Stimulated activated CD8-positive, alpha-beta memory T cell treated with anti-CD3 and anti-CD28 coated beads, Interleukin-7, amount 100 ng/mL, for 48 hours (primary cell): ENCODE measurements at regions not wholly inside any gene's neighbourhood (a gene's known extent, or its start where the extent isn't known, plus 50 kb on each side); places are given as distances from the start of the nearest gene placed in this dataset.
A peak's percentile ranks its signal among the peaks of the same experiment; 100 is the strongest.
"Not testable (repeated sequence)": the region's sequence is repeated elsewhere in the genome, so short reads cannot be mapped to it uniquely, and the experiment has no call there.

ENCODE experiments used
- DNase-seq, 2 donors: peaks; one replicate each; pipeline ENCODE4 v3.0.0-alpha.2; 2020; ENCODE audit warnings: low read depth in 1 of 2; ENCODE audit errors: extremely low read depth in 1 of 2

GRCh38 chr12:28973491-28973890, 175.6 kb upstream of the FAR2 start:
- DNase-seq: no peak

GRCh38 chr12:28974166-28974565, 174.9 kb upstream of the FAR2 start:
- no peak for DNase-seq

- DNase-seq: no peak
Measured at GRCh38 chr12:28974883-28975282, 174.2 kb upstream of the FAR2 start.

GRCh38 chr12:28975564-28976340, 173.3 kb upstream of the FAR2 start:
- no peak for DNase-seq

- no peak for DNase-seq
Measured at GRCh38 chr12:28980436-28980835, 168.6 kb upstream of the FAR2 start.

- no peak for DNase-seq
Measured at GRCh38 chr12:28987538-28988324, 161.3 kb upstream of the FAR2 start.

- no peak for DNase-seq
Measured at GRCh38 chr12:28988325-28988704, 160.8 kb upstream of the FAR2 start.

- DNase-seq: no peak
Measured at GRCh38 chr12:28991626-28992025, 157.5 kb upstream of the FAR2 start.

- DNase-seq: no peak
Measured at GRCh38 chr12:28993720-28994119, 155.4 kb upstream of the FAR2 start.

GRCh38 chr12:28994179-28994715, 154.8 kb upstream of the FAR2 start:
- DNase-seq: no peak

GRCh38 chr12:28996688-28997087, 152.4 kb upstream of the FAR2 start:
- DNase-seq: no peak

- DNase-seq: peak; percentile 1 to 13
Measured at GRCh38 chr12:28998662-28999120, 150.4 kb upstream of the FAR2 start.

- DNase-seq: no peak
Measured at GRCh38 chr12:29004066-29004935, 144.8 kb upstream of the FAR2 start.

- no peak for DNase-seq
Measured at GRCh38 chr12:29004936-29005304, 144.2 kb upstream of the FAR2 start.

GRCh38 chr12:29008786-29009185, 140.3 kb upstream of the FAR2 start:
- no peak for DNase-seq

GRCh38 chr12:29012673-29013072, 136.4 kb upstream of the FAR2 start:
- DNase-seq: no peak

- DNase-seq: not testable (repeated sequence)
Measured at GRCh38 chr12:29017532-29017931, 131.5 kb upstream of the FAR2 start.

GRCh38 chr12:29023436-29024076, 125.5 kb upstream of the FAR2 start:
- DNase-seq: no peak

GRCh38 chr12:29024117-29024516, 125.0 kb upstream of the FAR2 start:
- DNase-seq: no peak

- no peak for DNase-seq
Measured at GRCh38 chr12:29025937-29026336, 123.1 kb upstream of the FAR2 start.
